H9 (cell line): ENCODE measurements at regions not wholly inside any gene's neighbourhood (a gene's known extent, or its start where the extent isn't known, plus 50 kb on each side); places are given as distances from the start of the nearest gene placed in this dataset.

Experiments
- DNase-seq: peaks from one replicate; pipeline ENCODE4 v3.0.0-alpha.2; 2017
- H2AFZ ChIP-seq: one replicate; pipeline ENCODE4 v1.6.1; 2013; ENCODE audit warnings: mild to moderate bottlenecking, low read length, control low read depth, moderate library complexity
- H2AK5ac ChIP-seq: 2 replicates; pipeline ENCODE4 v1.6.1; 2013; ENCODE audit warnings: low read length, control low read depth, mixed read lengths; ENCODE audit not compliant: insufficient read length
- H2BK120ac ChIP-seq: one replicate; pipeline ENCODE4 v1.6.1; 2013; ENCODE audit warnings: low read depth, mild to moderate bottlenecking, low read length, control low read depth, inconsistent platforms; ENCODE audit not compliant: poor library complexity, severe bottlenecking
- H2BK12ac ChIP-seq: 2 replicates; pipeline ENCODE4 v1.6.1; 2013; ENCODE audit warnings: low read length, control low read depth, mixed read lengths, low read depth; ENCODE audit not compliant: insufficient read length
- H2BK15ac ChIP-seq: 2 replicates; pipeline ENCODE4 v1.6.1; 2013; ENCODE audit warnings: low read depth, low read length, control low read depth
- H2BK20ac ChIP-seq: one replicate; pipeline ENCODE4 v1.6.1; 2013; ENCODE audit warnings: low read depth, mild to moderate bottlenecking, low read length, control low read depth, inconsistent platforms; ENCODE audit not compliant: poor library complexity, severe bottlenecking
- H2BK5ac ChIP-seq: 2 replicates; pipeline ENCODE4 v1.6.1; 2013; ENCODE audit warnings: low read length, control low read depth, mixed read lengths; ENCODE audit not compliant: insufficient read length
- H3K14ac ChIP-seq: 2 replicates; pipeline ENCODE4 v1.6.1; 2013; ENCODE audit warnings: low read length, control low read depth; ENCODE audit not compliant: insufficient read depth
- H3K18ac ChIP-seq: 2 replicates; pipeline ENCODE4 v1.6.1; 2013; ENCODE audit warnings: low read depth, mild to moderate bottlenecking, mixed read lengths, low read length, control low read depth; ENCODE audit not compliant: insufficient read length
- H3K23ac ChIP-seq: 2 replicates; pipeline ENCODE4 v1.6.1; 2013; ENCODE audit warnings: low read length, control low read depth, mixed read lengths, low read depth; ENCODE audit not compliant: insufficient read length
- H3K23me2 ChIP-seq: 2 replicates; pipeline ENCODE4 v1.6.1; 2013; ENCODE audit warnings: low read depth, mild to moderate bottlenecking, mixed read lengths, low read length, control low read depth; ENCODE audit not compliant: insufficient read length, poor library complexity, severe bottlenecking
- H3K27ac ChIP-seq: 2 replicates; pipeline ENCODE4 v1.5.1; 2013; ENCODE audit warnings: low read length, control low read depth, mixed read lengths, low read depth; ENCODE audit not compliant: insufficient read length
- H3K27me3 ChIP-seq: 2 replicates; pipeline ENCODE4 v1.6.1; 2013; ENCODE audit warnings: low read length, control low read depth, inconsistent platforms; ENCODE audit not compliant: insufficient read depth
- H3K4ac ChIP-seq: 2 replicates; pipeline ENCODE4 v1.6.1; 2013; ENCODE audit warnings: low read depth, mild to moderate bottlenecking, control low read depth, inconsistent platforms, low read length, moderate library complexity
- H3K4me1 ChIP-seq: 2 replicates; pipeline ENCODE4 v1.6.1; 2013; ENCODE audit warnings: low read length, control low read depth, inconsistent platforms; ENCODE audit not compliant: insufficient read depth
- H3K4me2 ChIP-seq: 2 replicates; pipeline ENCODE4 v1.6.1; 2013; ENCODE audit warnings: low read length, control low read depth, mixed read lengths; ENCODE audit not compliant: insufficient read length, insufficient read depth
- H3K56ac ChIP-seq: 2 replicates; pipeline ENCODE4 v1.6.1; 2013; ENCODE audit warnings: low read depth, mild to moderate bottlenecking, mixed read lengths, low read length, control low read depth; ENCODE audit not compliant: insufficient read length
- H3K79me1 ChIP-seq: 2 replicates; pipeline ENCODE4 v1.6.1; 2013; ENCODE audit warnings: low read depth, mild to moderate bottlenecking, moderate library complexity, low read length, control low read depth, inconsistent platforms; ENCODE audit not compliant: insufficient read depth, poor library complexity, severe bottlenecking
- H3K79me2 ChIP-seq: 2 replicates; pipeline ENCODE4 v1.6.1; 2013; ENCODE audit warnings: low read length, control low read depth, inconsistent platforms; ENCODE audit not compliant: insufficient read depth
- H3K9ac ChIP-seq: 2 replicates; pipeline ENCODE4 v1.6.1; 2013; ENCODE audit warnings: low read length, control low read depth, mixed read lengths; ENCODE audit not compliant: insufficient read length; ENCODE audit errors: extremely low read depth
- H3K9me3 ChIP-seq: one replicate; pipeline ENCODE4 v1.6.1; 2013; ENCODE audit warnings: low read depth, low read length, inconsistent platforms; ENCODE audit not compliant: control insufficient read depth
- H3T11ph ChIP-seq: one replicate; pipeline ENCODE4 v1.6.1; 2013; ENCODE audit warnings: mild to moderate bottlenecking, low read length, control low read depth, inconsistent platforms
- H4K20me1 ChIP-seq: one replicate; pipeline ENCODE4 v1.6.1; 2013; ENCODE audit not compliant: control insufficient read depth, insufficient read length, insufficient read depth
- H4K5ac ChIP-seq: 2 replicates; pipeline ENCODE4 v1.6.1; 2013; ENCODE audit warnings: low read depth, mild to moderate bottlenecking, mixed read lengths, low read length, control low read depth; ENCODE audit not compliant: insufficient read length
- H4K8ac ChIP-seq: replicated peaks from 2 replicates; pipeline ENCODE4 v1.6.1; 2013; ENCODE audit warnings: low read length, control low read depth, mixed read lengths, low read depth; ENCODE audit not compliant: insufficient read length
- H4K91ac ChIP-seq: 2 replicates; pipeline ENCODE4 v1.6.1; 2013; ENCODE audit warnings: low read depth, mild to moderate bottlenecking, moderate library complexity, mixed read lengths, low read length, control low read depth; ENCODE audit not compliant: insufficient read length
- H3K27ac Mint-ChIP-seq, 3 experiments: 2 replicates in 2 of 3; 3 replicates in 1 of 3; pipeline ENCODE4 v1.8.0; 2020 to 2021; ENCODE audit warnings: mixed read lengths in 3 of 3, mild to moderate bottlenecking in 1 of 3, moderate library complexity in 1 of 3
- H3K27me3 Mint-ChIP-seq: 2 replicates; pipeline ENCODE4 v1.8.0; 2021; ENCODE audit warnings: low read depth, mild to moderate bottlenecking, moderate library complexity, mixed read lengths
- H3K36me3 Mint-ChIP-seq, 3 experiments: 2 replicates in 2 of 3; 3 replicates in 1 of 3; pipeline ENCODE4 v1.8.0; 2020 to 2021; ENCODE audit warnings: low read depth in 3 of 3, mixed read lengths in 3 of 3; ENCODE audit not compliant: insufficient read depth in 1 of 3
- H3K4me1 Mint-ChIP-seq, 2 experiments: 2 replicates each; pipeline ENCODE4 v1.8.0; 2020; ENCODE audit warnings: mixed read lengths in 2 of 2
- H3K4me3 Mint-ChIP-seq, 2 experiments: 2 replicates in 1 of 2; 3 replicates in 1 of 2; pipeline ENCODE4 v1.8.0; 2020 to 2021; ENCODE audit warnings: mild to moderate bottlenecking in 2 of 2, mixed read lengths in 2 of 2, moderate library complexity in 1 of 2
- H3K9me3 Mint-ChIP-seq, 2 experiments: 2 replicates in 1 of 2; 3 replicates in 1 of 2; pipeline ENCODE4 v1.8.0; 2020; ENCODE audit warnings: mild to moderate bottlenecking in 2 of 2, mixed read lengths in 2 of 2, moderate library complexity in 1 of 2
- CTCF ChIP-seq: fragments of 200-600 bp; sonication (generic); conservative IDR thresholded peaks from 3 replicates; pipeline ENCODE4 v1.8.0; 2021; ENCODE audit warnings: antibody characterized with exemption, mild to moderate bottlenecking
- WGBS: extraction: QIAGEN DNeasy Blood & Tissue Kit; methylation state at CpG from one replicate; pipeline ENCODE4 v1.1.7; 2013; ENCODE audit warnings: missing lambda C conversion rate, low lambda C conversion rate, mixed read lengths; ENCODE audit not compliant: insufficient read length; ENCODE audit errors: extremely low coverage; 5-methylcytosine and 5-hydroxymethylcytosine counted together

GRCh38 chr10:117442944-117443685, 67.9 kb upstream of the PDZD8 start:
- no peak overlapping the region for H3K4ac ChIP-seq
- H3K27me3 ChIP-seq = no peaks in the 10 kb centered on the region
- no peaks in the 10 kb centered on the region for H3K23me2 ChIP-seq
- H3K18ac ChIP-seq = no peak overlapping the region
- H3K36me3 Mint-ChIP-seq = peaks cover 15 to 36% (median 17%) of the 10 kb centered on the region in 3 experiments
- H3K4me2 ChIP-seq = no peak overlapping the region
- no peak overlapping the region for H3K23ac ChIP-seq
- no peak overlapping the region for H3T11ph ChIP-seq
- DNase-seq = peak; percentile 89
- no peaks in the 10 kb centered on the region for H3K79me1 ChIP-seq
- no peaks in the 10 kb centered on the region for H3K79me2 ChIP-seq
- H3K27me3 Mint-ChIP-seq = peaks cover 27% of the 10 kb centered on the region
- H3K9me3 ChIP-seq = peaks cover 15% of the 10 kb centered on the region
- H3K4me1 ChIP-seq = no peaks in the 10 kb centered on the region
- no peak overlapping the region for H3K14ac ChIP-seq
- no peak overlapping the region for H3K56ac ChIP-seq
- WGBS = no CpG with 5 or more reads among the region's 15 CpGs
- no peak overlapping the region for H2BK20ac ChIP-seq
- H4K91ac ChIP-seq = no peak overlapping the region
- TF ChIP-seq CTCF = peak; percentile 92
- no peak overlapping the region for H2AFZ ChIP-seq
- H3K4me3 Mint-ChIP-seq = no peak overlapping the region
- H3K9me3 Mint-ChIP-seq = peaks cover 36 to 41% of the 10 kb centered on the region in 2 experiments
- peaks cover 0 to 2% of the 10 kb centered on the region in 2 experiments; a peak in 1 of 4 replicates for H3K4me1 Mint-ChIP-seq
- H4K8ac ChIP-seq = no peak overlapping the region
- H2BK15ac ChIP-seq = no peak overlapping the region
- H2AK5ac ChIP-seq = no peak overlapping the region
- no peak overlapping the region for H2BK12ac ChIP-seq
- H3K27ac Mint-ChIP-seq = no peak overlapping the region
- no peak overlapping the region for H2BK120ac ChIP-seq
- no peak overlapping the region for H4K5ac ChIP-seq
- no peaks in the 10 kb centered on the region for H4K20me1 ChIP-seq
- H3K27ac ChIP-seq = no peak overlapping the region
- no peak overlapping the region for H3K9ac ChIP-seq
- no peak overlapping the region for H2BK5ac ChIP-seq
